ENCODE measurements at regions not wholly inside any gene's neighbourhood (a gene's known extent, or its start where the extent isn't known, plus 50 kb on each side); places are given as distances from the start of the nearest gene placed in this dataset.

DNA sequence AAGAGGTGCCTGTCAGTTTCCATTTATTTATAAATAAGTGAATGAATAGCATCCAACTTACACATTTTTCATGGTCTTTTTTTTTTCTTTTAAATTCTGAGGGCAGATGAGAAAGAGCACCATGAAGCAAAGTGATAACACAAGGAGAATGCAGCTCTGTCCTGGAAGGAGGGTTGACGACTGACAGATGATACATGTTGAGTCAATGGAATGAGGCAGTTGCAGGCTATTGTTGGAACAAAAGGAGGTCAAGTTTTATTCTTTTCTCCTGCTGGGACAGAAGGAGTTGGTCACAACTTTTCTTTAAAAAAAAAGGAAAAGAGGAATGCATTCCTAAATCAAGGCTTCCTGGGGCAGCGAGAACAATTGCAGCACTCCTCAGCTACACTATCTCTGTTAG, 119.9 kb upstream of the PLEKHG7 start:
- DNase-seq (ENCODE audit: low read depth in 2 of 2, low spot score in 1 of 2): no peak

GRCh38 chr12:92582475-92582874, 120.3 kb upstream of the PLEKHG7 start:
- DNase-seq (ENCODE audit: low read depth in 2 of 2, low spot score in 1 of 2): no peak

DNA sequence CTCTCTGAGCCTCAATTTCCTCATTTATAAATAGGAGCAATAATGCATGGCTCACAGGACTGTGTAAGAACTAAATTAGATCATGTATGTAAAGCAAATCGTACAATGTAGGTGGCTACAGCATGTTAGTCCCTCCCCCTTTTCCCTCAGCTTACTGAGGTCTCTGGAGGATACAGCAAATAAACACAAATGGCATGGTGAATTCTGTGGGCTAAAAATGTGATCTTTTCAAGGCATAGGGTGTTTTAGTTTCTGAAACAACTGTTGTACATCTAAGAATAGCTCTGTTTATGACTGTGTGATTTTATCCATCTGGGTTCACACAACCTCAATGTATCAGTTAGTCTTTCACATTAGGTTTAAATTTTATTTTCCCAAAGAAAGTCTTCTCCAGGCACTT, 121.2 kb upstream of the PLEKHG7 start:
- no peak for DNase-seq (ENCODE audit: low read depth in 2 of 2, low spot score in 1 of 2)

GRCh38 chr12:92574911-92575570, 127.7 kb upstream of the PLEKHG7 start:
- no peak for DNase-seq (ENCODE audit: low read depth in 2 of 2, low spot score in 1 of 2)

GRCh38 chr12:92574051-92574783, 128.6 kb upstream of the PLEKHG7 start:
- no peak for DNase-seq (ENCODE audit: low read depth in 2 of 2, low spot score in 1 of 2)

DNA sequence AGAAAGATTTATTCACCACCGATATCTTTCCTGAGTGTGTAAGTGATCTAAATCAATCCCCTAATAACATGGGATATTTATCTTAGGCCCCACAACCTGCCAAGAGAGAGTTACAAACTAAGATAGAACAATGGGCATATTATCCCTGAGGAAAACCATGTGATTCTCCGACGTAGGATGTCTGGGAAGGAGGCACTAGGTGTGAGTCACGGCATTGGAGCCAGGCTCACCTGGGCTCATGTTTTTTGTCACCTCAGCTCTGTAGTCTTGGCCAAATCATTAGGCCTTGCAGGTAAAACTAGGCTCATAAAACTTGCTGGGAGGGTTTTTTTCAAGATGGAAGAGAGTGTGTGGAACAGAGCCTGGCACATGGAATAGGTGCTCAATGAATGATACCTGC, 129.7 kb upstream of the PLEKHG7 start:
- DNase-seq (ENCODE audit: low read depth in 2 of 2, low spot score in 1 of 2): no peak

DNA sequence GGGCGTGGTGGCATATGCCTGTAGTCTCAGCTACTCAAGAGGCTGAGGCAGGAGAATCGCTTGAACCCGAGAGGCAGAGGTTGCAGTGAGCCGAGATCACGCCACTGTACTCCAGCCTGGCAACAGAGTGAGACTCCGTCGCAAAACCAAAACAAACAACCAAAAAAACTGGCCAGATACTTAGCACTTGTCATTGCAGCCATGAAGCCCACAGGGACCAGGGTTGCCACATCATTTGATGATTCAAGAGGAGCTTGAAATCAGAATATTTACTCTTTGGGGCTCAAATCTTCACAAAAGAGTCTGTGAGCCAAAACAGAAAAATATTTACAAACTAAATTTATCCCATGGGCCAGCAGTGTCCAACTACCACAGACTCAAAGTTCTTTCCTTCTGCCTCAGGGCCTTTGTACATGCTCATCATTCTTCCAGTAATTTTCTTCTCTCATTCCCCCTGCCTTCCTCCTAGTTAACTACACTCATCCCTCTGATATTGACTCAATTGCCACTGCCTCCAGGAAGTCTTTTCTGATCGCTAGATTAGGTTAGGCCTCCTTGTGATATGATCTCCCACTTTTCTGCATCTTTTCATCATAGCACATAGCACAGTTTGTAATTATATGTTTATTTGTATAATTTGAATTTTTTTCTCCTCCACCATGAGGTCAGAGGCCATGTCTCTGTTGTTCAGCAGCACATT, 130.8 kb upstream of the PLEKHG7 start:
- DNase-seq (ENCODE audit: low read depth in 2 of 2, low spot score in 1 of 2): no peak

- DNase-seq (ENCODE audit: low read depth in 2 of 2, low spot score in 1 of 2): no peak
Measured at GRCh38 chr12:92571169-92571568, 131.6 kb upstream of the PLEKHG7 start.

- peak in 1 of 2 donors; percentile 16 for DNase-seq (ENCODE audit: low read depth in 2 of 2, low spot score in 1 of 2)
Measured at GRCh38 chr12:92570056-92570753, 132.6 kb upstream of the PLEKHG7 start.

DNA sequence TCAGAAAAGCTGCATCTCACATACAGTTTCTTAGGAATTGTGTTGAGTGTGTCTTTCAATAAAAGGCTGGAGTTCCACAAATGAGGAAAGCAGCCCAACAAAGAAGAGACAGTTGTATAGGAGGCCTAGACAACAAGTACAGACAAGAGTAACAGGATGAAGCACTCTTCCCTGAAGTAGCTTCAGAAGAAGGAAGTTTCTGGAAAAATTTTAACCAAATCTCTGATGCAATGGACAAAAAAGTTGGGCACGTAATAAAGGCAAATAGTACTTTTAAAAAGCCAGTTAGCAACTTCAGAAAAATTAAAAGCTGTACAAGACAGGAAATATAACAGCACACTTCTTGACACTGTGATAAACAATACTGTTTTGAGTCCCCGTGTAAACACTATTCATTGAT, 134.1 kb upstream of the PLEKHG7 start:
- no peak for DNase-seq (ENCODE audit: low read depth in 2 of 2, low spot score in 1 of 2)

GRCh38 chr12:92566448-92567019, 136.3 kb upstream of the PLEKHG7 start:
- DNase-seq (ENCODE audit: low read depth in 2 of 2, low spot score in 1 of 2): no peak

DNA sequence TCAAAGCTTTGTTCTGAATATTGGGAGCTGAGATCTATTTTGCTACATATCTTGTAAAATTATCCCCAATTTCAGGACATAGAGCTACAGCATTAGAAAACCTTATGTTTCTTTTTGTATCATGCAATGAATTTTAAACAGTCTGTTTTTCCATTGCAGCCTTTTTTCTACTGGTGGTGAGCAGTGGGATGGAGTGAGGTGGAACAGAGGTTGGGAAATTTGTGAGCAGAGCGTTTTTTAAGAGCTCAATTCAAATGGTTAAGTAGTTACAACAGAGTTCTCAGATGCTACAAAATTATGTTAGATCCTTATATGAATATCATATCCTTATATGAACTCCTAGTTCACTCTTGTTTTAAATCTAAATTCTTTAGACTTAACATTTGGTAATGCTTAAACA, 139.0 kb upstream of the PLEKHG7 start:
- no peak for DNase-seq (ENCODE audit: low read depth in 2 of 2, low spot score in 1 of 2)

DNA sequence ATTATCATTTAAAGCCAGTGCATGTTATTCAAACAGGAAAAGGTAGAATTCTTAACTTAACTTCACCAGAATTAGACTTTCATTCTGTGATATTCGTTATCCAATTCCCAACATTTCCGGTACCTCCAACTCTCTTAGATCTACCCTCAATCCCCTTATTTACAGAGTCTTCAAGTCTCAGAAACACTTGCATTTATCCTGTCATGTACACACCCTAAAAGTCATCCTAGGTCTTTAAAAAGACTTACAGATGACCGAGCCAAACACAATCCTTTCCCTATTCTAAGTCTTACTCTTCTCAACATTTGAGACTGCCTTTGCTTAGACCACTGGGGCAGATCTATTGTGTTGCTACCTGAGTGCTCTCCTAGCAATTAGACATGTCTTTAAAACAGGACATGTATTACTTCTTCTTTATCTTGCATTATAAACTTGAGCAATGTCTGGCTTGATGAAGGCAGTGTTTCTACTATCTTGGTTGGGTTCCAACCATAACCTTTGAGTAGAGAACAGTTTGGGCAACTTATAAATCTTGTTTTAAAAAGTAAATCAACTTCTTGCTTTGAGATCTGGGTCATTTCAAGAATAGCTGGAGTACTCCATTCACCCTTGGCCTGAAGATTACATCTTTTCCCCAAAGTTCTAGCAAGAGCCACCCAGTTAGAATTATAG, 140.6 kb upstream of the PLEKHG7 start:
- no peak for DNase-seq (ENCODE audit: low read depth in 2 of 2, low spot score in 1 of 2)

GRCh38 chr12:92561543-92561899, 141.3 kb upstream of the PLEKHG7 start:
- DNase-seq (ENCODE audit: low read depth in 2 of 2, low spot score in 1 of 2): no peak

GRCh38 chr12:92560713-92561542, 141.9 kb upstream of the PLEKHG7 start:
- no peak for DNase-seq (ENCODE audit: low read depth in 2 of 2, low spot score in 1 of 2)

GRCh38 chr12:92558806-92559205, 144.0 kb upstream of the PLEKHG7 start:
- DNase-seq (ENCODE audit: low read depth in 2 of 2, low spot score in 1 of 2): no peak

GRCh38 chr12:92558215-92558773, 144.5 kb upstream of the PLEKHG7 start:
- DNase-seq (ENCODE audit: low read depth in 2 of 2, low spot score in 1 of 2): no peak

GRCh38 chr12:92557422-92557724, 145.4 kb upstream of the PLEKHG7 start:
- no peak for DNase-seq (ENCODE audit: low read depth in 2 of 2, low spot score in 1 of 2)

DNA sequence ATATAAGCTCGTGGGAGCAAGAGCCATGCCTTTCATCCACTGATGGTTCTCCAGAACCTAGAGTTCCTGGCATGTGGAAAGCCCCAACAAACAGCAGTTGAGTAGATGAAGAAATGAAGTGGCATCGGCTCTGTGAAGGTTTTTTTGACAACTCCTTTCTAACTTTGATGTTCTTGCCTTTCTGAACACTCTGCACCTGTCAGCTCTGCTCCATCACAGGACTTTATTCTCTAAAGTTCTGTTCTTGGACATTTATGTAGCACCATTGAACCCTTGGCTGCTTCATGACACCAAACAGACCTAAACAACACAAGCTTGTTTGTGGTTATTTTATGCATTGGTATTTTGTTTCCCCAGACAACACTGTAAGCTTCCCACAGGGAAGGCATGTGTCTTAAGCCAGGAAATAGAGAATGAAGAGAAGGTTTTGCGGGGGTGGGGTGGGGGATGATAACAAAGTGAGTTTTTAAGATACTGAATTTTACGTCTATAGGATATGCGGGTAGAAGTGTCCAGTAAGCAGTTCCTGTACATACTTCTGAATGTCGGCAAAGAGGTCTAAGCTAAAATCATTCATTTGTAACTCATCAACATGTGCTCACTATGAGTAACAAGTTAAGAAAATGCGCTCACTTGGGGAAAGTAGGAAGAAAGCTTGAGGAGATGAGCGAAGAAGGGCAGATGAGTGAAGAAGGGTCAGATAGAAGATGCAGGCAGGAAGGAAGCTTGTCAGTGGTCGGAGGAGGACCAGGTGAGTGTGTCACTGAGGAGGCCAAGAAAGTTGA, 146.0 kb upstream of the PLEKHG7 start:
- DNase-seq (ENCODE audit: low read depth in 2 of 2, low spot score in 1 of 2): no peak
